GM21526 (cell line): ENCODE measurements at regions not wholly inside any gene's neighbourhood (a gene's known extent, or its start where the extent isn't known, plus 50 kb on each side); places are given as distances from the start of the nearest gene placed in this dataset.
"Not testable (repeated sequence)": the region's sequence is repeated elsewhere in the genome, so short reads cannot be mapped to it uniquely, and the experiment has no call there.

Source experiments
- ATAC-seq: cut with Tn5 transposase; IDR thresholded peaks from one replicate; pipeline ENCODE4 v1.9.1; 2021; ENCODE audit warnings: moderate library complexity; ENCODE audit not compliant: unreplicated experiment, low FRiP score

GRCh38 chr13:64540976-64541375 is 2689.2 kb downstream of the PCDH9 start:
- ATAC-seq = no peak

GRCh38 chr13:64540468-64540867 is 2689.7 kb downstream of the PCDH9 start:
- ATAC-seq = no peak

- ATAC-seq = no peak
Measured at GRCh38 chr13:64538711-64539110, 2691.4 kb downstream of the PCDH9 start.

GRCh38 chr13:64534302-64534701 is 2695.8 kb downstream of the PCDH9 start:
- no peak for ATAC-seq

- no peak for ATAC-seq
Measured at GRCh38 chr13:64531400-64531799, 2698.7 kb downstream of the PCDH9 start.

GRCh38 chr13:64529874-64530485 is 2700.2 kb downstream of the PCDH9 start:
- no peak for ATAC-seq

GRCh38 chr13:64528838-64529237 is 2701.3 kb downstream of the PCDH9 start:
- ATAC-seq = no peak

- ATAC-seq = no peak
Measured at GRCh38 chr13:64527561-64527960, 2702.6 kb downstream of the PCDH9 start.

- ATAC-seq = no peak
Measured at GRCh38 chr13:64525687-64526086, 2704.4 kb downstream of the PCDH9 start.

- ATAC-seq = no peak
Measured at GRCh38 chr13:64510747-64511146, 2719.4 kb downstream of the PCDH9 start.

GRCh38 chr13:64506246-64506645 is 2723.9 kb downstream of the PCDH9 start:
- no peak for ATAC-seq

GRCh38 chr13:64505336-64505910 is 2724.7 kb downstream of the PCDH9 start:
- ATAC-seq = no peak

GRCh38 chr13:64488731-64489130 is 2741.4 kb downstream of the PCDH9 start:
- ATAC-seq = no peak

GRCh38 chr13:64482373-64482772 is 2747.8 kb downstream of the PCDH9 start:
- no peak for ATAC-seq

GRCh38 chr13:64480672-64481071 is 2749.5 kb downstream of the PCDH9 start:
- ATAC-seq = no peak

GRCh38 chr13:64480211-64480610 is 2749.9 kb downstream of the PCDH9 start:
- no peak for ATAC-seq

GRCh38 chr13:64477146-64477545 is 2753.0 kb downstream of the PCDH9 start:
- ATAC-seq = no peak

GRCh38 chr13:64476041-64476568 is 2754.0 kb downstream of the PCDH9 start:
- ATAC-seq = not testable (repeated sequence)

- no peak for ATAC-seq
Measured at GRCh38 chr13:64471916-64472315, 2758.2 kb downstream of the PCDH9 start.

- no peak for ATAC-seq
Measured at GRCh38 chr13:64470751-64471150, 2759.4 kb downstream of the PCDH9 start.

- no peak for ATAC-seq
Measured at GRCh38 chr13:64459778-64460177, 2770.4 kb downstream of the PCDH9 start.

- no peak for ATAC-seq
Measured at GRCh38 chr13:64457976-64458375, 2772.2 kb downstream of the PCDH9 start.
